K562 (cell line): ENCODE measurements at regions not wholly inside any gene's neighbourhood (a gene's known extent, or its start where the extent isn't known, plus 50 kb on each side); places are given as distances from the start of the nearest gene placed in this dataset.
A peak's percentile ranks its signal among the peaks of the same experiment; 100 is the strongest.

Source experiments
- HLTF ChIP-seq: fragments of 450-650 bp; IDR thresholded peaks from 2 replicates; pipeline ENCODE4 v1.6.1; 2016
- KLF6 ChIP-seq: fragments of 250-450 bp; sonication (Bioruptor Pico); IDR thresholded peaks from 2 replicates; pipeline ENCODE4 v1.4.0; 2020; ENCODE audit warnings: mild to moderate bottlenecking, moderate library complexity, borderline replicate concordance
- ZBTB11 ChIP-seq, 3 experiments: fragments of 200-800 bp in 1 of 3; fragments of 250-450 bp in 1 of 3; fragments of 450-650 bp in 1 of 3; sonication (Bioruptor Pico) in 1 of 3; sonication (Bioruptor generic) in 1 of 3; formaldehyde crosslinking in 1 of 3; IDR thresholded peaks; 2 replicates each; pipeline versions ENCODE4 v1.6.1 to v1.8.0; 2016 to 2022; ENCODE audit warnings: mild to moderate bottlenecking in 2 of 3, missing genetic modification characterization in 2 of 3, missing compliant biosample characterization in 1 of 3, moderate library complexity in 1 of 3
- TF ChIP-seq, protein P1 (sequence below): fragments of 200-800 bp; sonication (Bioruptor generic); IDR thresholded peaks from 2 replicates; pipeline ENCODE4 v1.6.1; 2016; ENCODE audit warnings: missing genetic modification characterization, missing compliant biosample characterization

DNA sequence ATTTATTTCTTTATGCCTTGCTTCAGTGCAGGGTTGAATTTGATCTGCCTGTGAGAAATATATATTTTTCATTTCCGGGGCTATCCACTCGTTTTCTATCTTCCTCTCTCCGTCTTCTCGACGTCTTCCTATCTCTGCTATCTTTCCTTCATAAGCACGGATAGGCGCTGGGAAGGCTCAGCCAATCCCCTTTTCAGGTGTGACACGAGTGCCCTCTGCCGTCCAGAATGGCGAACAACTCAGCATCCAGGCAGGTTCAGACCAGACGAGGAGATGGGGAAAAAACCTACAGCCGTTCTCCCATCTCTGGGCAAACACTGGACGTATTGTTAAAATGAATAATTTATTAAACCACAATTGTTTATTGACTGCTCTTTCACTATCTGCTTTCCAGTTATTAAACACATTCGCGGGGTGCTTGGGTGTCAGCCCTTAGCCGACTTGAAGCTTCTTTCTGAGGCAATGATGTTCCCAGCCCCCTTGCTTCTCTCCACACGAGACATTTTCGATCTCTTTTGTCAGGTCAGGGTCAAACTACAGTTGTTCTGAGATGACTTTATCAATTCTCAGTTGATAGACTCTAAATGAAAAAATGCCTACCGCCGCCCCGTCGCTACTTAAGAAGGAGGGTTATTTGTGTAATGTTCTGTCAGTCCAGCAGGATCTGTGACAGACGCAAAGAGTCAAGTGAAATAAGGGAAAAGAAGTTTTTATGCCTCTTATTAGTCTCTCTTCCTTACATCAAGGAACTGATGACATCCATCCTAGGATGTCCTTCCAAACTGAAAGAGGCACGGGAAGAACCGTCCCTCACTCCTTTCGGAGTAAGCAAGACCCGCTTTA is 96.3 kb upstream of the NOCT start (continued):
- TF ChIP-seq ZBTB11 (CRISPR knock-in tag; IDR thresholded peaks at IDR 0.05), result no peak
- TF ChIP-seq KLF6, result no peak
- TF ChIP-seq HLTF, result 0 out of 2 replicates have a peak, but pooled peaks have one; percentile 45
- TF ChIP-seq, protein P1, sequence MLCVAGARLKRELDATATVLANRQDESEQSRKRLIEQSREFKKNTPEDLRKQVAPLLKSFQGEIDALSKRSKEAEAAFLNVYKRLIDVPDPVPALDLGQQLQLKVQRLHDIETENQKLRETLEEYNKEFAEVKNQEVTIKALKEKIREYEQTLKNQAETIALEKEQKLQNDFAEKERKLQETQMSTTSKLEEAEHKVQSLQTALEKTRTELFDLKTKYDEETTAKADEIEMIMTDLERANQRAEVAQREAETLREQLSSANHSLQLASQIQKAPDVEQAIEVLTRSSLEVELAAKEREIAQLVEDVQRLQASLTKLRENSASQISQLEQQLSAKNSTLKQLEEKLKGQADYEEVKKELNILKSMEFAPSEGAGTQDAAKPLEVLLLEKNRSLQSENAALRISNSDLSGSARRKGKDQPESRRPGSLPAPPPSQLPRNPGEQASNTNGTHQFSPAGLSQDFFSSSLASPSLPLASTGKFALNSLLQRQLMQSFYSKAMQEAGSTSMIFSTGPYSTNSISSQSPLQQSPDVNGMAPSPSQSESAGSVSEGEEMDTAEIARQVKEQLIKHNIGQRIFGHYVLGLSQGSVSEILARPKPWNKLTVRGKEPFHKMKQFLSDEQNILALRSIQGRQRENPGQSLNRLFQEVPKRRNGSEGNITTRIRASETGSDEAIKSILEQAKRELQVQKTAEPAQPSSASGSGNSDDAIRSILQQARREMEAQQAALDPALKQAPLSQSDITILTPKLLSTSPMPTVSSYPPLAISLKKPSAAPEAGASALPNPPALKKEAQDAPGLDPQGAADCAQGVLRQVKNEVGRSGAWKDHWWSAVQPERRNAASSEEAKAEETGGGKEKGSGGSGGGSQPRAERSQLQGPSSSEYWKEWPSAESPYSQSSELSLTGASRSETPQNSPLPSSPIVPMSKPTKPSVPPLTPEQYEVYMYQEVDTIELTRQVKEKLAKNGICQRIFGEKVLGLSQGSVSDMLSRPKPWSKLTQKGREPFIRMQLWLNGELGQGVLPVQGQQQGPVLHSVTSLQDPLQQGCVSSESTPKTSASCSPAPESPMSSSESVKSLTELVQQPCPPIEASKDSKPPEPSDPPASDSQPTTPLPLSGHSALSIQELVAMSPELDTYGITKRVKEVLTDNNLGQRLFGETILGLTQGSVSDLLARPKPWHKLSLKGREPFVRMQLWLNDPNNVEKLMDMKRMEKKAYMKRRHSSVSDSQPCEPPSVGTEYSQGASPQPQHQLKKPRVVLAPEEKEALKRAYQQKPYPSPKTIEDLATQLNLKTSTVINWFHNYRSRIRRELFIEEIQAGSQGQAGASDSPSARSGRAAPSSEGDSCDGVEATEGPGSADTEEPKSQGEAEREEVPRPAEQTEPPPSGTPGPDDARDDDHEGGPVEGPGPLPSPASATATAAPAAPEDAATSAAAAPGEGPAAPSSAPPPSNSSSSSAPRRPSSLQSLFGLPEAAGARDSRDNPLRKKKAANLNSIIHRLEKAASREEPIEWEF, result no peak
